Spleen (tissue), 7 donors: ENCODE measurements at regions not wholly inside any gene's neighbourhood (a gene's known extent, or its start where the extent isn't known, plus 50 kb on each side); places are given as distances from the start of the nearest gene placed in this dataset.

Experiments used
- POLR2AphosphoS5 ChIP-seq, 3 donors: sonication (generic); formaldehyde crosslinking; IDR thresholded peaks; one replicate each; pipeline ENCODE4 v1.5.1; 2017; ENCODE audit warnings: antibody characterized with exemption in 3 of 3
- TF ChIP-seq, protein P1 (sequence below), 11 experiments: fragments of 200-600 bp in 7 of 11; fragments of 450-650 bp in 4 of 11; sonication (generic) in 4 of 11; IDR thresholded peaks in 8 of 11; conservative IDR thresholded peaks in 3 of 11; 1 replicate in 7 of 11; 2 replicates in 4 of 11; pipeline versions ENCODE4 v1.4.0 to v1.8.0; 2016 to 2021; ENCODE audit warnings: antibody characterized with exemption in 11 of 11, inconsistent platforms in 4 of 11, mild to moderate bottlenecking in 1 of 11
- donor health status: DM: no; HTN: no; CAD: no; lungs with moderate emphysema.
- donor health status: DM: no; HTN: no; CAD: no.
- donor health status: DM: no; HTN: no; CAD: no.

DNA sequence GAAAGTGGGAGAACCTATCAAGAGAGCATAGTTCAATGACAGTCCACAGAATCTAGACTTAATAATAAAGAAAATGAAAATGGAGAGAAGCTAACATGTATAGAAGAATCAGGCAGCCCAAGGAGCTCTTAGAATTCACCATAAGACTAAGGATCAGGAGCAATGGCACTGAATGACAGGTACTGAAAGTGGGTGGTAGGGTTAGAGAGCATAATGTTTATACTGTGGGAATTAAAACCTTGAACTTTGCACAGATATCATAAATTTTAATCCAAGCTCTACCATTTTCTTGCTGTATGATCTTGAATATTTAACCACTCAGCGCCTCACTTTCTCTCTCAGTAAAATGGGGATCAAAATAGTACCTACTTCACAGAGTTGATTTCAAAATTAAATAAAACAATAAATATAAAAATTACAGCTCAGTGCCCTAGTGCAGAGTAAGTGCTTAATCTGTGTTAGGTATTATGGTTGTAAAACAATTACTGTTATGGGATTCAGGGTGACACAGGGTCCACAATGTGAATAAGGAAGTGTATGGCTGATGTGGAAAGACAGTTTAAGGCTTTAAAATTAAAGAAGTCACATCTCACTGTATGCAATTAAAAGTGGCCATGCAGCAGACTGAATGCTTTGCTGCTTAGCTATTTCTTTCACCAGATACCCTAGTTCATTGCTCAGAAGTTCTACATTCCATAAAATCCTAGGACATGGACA lies 319.8 kb downstream of the HINT1 start:
- TF ChIP-seq, protein P1, sequence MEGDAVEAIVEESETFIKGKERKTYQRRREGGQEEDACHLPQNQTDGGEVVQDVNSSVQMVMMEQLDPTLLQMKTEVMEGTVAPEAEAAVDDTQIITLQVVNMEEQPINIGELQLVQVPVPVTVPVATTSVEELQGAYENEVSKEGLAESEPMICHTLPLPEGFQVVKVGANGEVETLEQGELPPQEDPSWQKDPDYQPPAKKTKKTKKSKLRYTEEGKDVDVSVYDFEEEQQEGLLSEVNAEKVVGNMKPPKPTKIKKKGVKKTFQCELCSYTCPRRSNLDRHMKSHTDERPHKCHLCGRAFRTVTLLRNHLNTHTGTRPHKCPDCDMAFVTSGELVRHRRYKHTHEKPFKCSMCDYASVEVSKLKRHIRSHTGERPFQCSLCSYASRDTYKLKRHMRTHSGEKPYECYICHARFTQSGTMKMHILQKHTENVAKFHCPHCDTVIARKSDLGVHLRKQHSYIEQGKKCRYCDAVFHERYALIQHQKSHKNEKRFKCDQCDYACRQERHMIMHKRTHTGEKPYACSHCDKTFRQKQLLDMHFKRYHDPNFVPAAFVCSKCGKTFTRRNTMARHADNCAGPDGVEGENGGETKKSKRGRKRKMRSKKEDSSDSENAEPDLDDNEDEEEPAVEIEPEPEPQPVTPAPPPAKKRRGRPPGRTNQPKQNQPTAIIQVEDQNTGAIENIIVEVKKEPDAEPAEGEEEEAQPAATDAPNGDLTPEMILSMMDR (IDR thresholded peaks at IDR 0.05 in 8 of 11, conservative IDR thresholded peaks at IDR 0.05 in 3 of 11): no peak
- TF ChIP-seq POLR2AphosphoS5 (IDR thresholded peaks at IDR 0.05): no peak
